H1 (cell line): ENCODE measurements at regions not wholly inside any gene's neighbourhood (a gene's known extent, or its start where the extent isn't known, plus 50 kb on each side); places are given as distances from the start of the nearest gene placed in this dataset.

Experiments used
- CTCF ChIA-PET: fragments of 300-600 bp; sonication (Branson Sonifier 250); formaldehyde crosslinking; loops from one replicate; lab custom pipeline; 2021; ENCODE audit not compliant: partially characterized antibody; lab: Charles Lee
- POLR2A ChIA-PET: fragments of 300-600 bp; sonication (Branson Sonifier 250); formaldehyde crosslinking; loops from one replicate; lab custom pipeline; 2021; ENCODE audit warnings: inconsistent platforms; ENCODE audit not compliant: partially characterized antibody; lab: Charles Lee
- DNase-seq, 2 experiments: peaks; one replicate each; pipeline versions ENCODE4 v3.0.0 to v3.0.0-alpha.2; 2010 to 2022; ENCODE audit warnings: low spot score in 2 of 2, low read depth in 1 of 2, mixed read lengths in 1 of 2
- FAIRE-seq: peaks from 2 replicates; lab custom pipeline; 2011; peaks lifted over from hg19 to GRCh38; lab: Jason Lieb, UNC
- H2AFZ ChIP-seq: 2 replicates; pipeline ENCODE4 v1.8.1; 2012; ENCODE audit warnings: low read length, inconsistent platforms
- H2AK5ac ChIP-seq: 2 replicates; pipeline ENCODE4 v1.6.1; 2013; ENCODE audit warnings: low read depth, low read length
- H2BK120ac ChIP-seq: replicated peaks from 2 replicates; pipeline ENCODE3; 2013; ENCODE audit warnings: low read depth, low read length, inconsistent platforms
- H2BK12ac ChIP-seq: 2 replicates; pipeline ENCODE4 v1.6.1; 2013; ENCODE audit warnings: low read depth, low read length
- H2BK15ac ChIP-seq: 2 replicates; pipeline ENCODE4 v1.6.1; 2013; ENCODE audit warnings: low read length
- H2BK20ac ChIP-seq: 2 replicates; pipeline ENCODE4 v1.6.1; 2013; ENCODE audit warnings: low read length
- H2BK5ac ChIP-seq: 2 replicates; pipeline ENCODE4 v1.6.1; 2013; ENCODE audit warnings: low read depth, low read length
- H3K14ac ChIP-seq: 2 replicates; pipeline ENCODE4 v1.6.1; 2013; ENCODE audit warnings: inconsistent platforms; ENCODE audit not compliant: insufficient read length
- H3K18ac ChIP-seq: 2 replicates; pipeline ENCODE4 v1.6.1; 2013; ENCODE audit warnings: low read length; ENCODE audit errors: extremely low read depth
- H3K23ac ChIP-seq: 2 replicates; pipeline ENCODE4 v1.6.1; 2013; ENCODE audit warnings: inconsistent platforms; ENCODE audit not compliant: insufficient read length
- H3K23me2 ChIP-seq: 2 replicates; pipeline ENCODE4 v1.6.1; 2013; ENCODE audit warnings: low read depth, low read length
- H3K27ac ChIP-seq: 2 replicates; pipeline ENCODE4 v1.6.1; 2011; ENCODE audit warnings: low read depth, low read length, inconsistent platforms
- H3K27me3 ChIP-seq, 4 experiments: replicated peaks in 1 of 4; 1 replicate in 1 of 4; 2 replicates in 3 of 4; pipeline versions ENCODE4 v1.6.1 to v1.8.1; 2011 to 2013; ENCODE audit warnings: low read length in 3 of 4, mild to moderate bottlenecking in 3 of 4, inconsistent platforms in 2 of 4, mixed read lengths in 2 of 4, moderate library complexity in 1 of 4; ENCODE audit not compliant: control insufficient read depth in 3 of 4, insufficient read depth in 3 of 4; ENCODE audit errors: extremely low read depth in 1 of 4
- H3K36me3 ChIP-seq, 4 experiments: 2 replicates each; pipeline versions ENCODE4 v1.6.1 to v1.8.1; 2011 to 2013; ENCODE audit warnings: mild to moderate bottlenecking in 4 of 4, low read length in 3 of 4, moderate library complexity in 2 of 4, control low read depth in 1 of 4, inconsistent platforms in 1 of 4; ENCODE audit not compliant: insufficient read depth in 4 of 4, control insufficient read depth in 2 of 4
- H3K4ac ChIP-seq: replicated peaks from 2 replicates; pipeline ENCODE3; 2013; ENCODE audit warnings: low read length, low read depth, mixed read lengths, inconsistent platforms; ENCODE audit not compliant: insufficient read length
- H3K4me1 ChIP-seq, 4 experiments: replicated peaks in 1 of 4; 1 replicate in 1 of 4; 2 replicates in 3 of 4; pipeline versions ENCODE4 v1.6.1 to v1.8.1; 2011 to 2013; ENCODE audit warnings: low read length in 3 of 4, inconsistent platforms in 2 of 4, mixed read lengths in 1 of 4; ENCODE audit not compliant: insufficient read depth in 4 of 4, control insufficient read depth in 3 of 4
- H3K4me2 ChIP-seq, 2 experiments: 2 replicates each; pipeline versions ENCODE4 v1.6.1 to v1.8.1; 2011 to 2013; ENCODE audit warnings: low read depth in 2 of 2, low read length in 2 of 2, control low read depth in 1 of 2, inconsistent platforms in 1 of 2, mild to moderate bottlenecking in 1 of 2; ENCODE audit not compliant: insufficient read depth in 1 of 2
- H3K4me3 ChIP-seq, 4 experiments: fragments of 200-600, 300-600 bp in 1 of 4; sonication (generic), shearing (Covaris generic), sonication (Bioruptor Twin) in 1 of 4; 2 replicates each; pipeline versions ENCODE4 v1.5.1 to v1.8.1; 2011 to 2016; ENCODE audit warnings: low read length in 4 of 4, low read depth in 3 of 4, control low read depth in 2 of 4, inconsistent platforms in 2 of 4, mild to moderate bottlenecking in 2 of 4, mixed read lengths in 1 of 4, moderate library complexity in 1 of 4; ENCODE audit not compliant: insufficient read depth in 2 of 4; ENCODE audit errors: extremely low read depth in 1 of 4
- H3K56ac ChIP-seq: replicated peaks from 2 replicates; pipeline ENCODE3; 2013; ENCODE audit warnings: low read depth, mild to moderate bottlenecking, mixed read lengths, low read length, inconsistent platforms; ENCODE audit not compliant: insufficient read length
- H3K79me1 ChIP-seq: 2 replicates; pipeline ENCODE4 v1.6.1; 2013; ENCODE audit warnings: low read depth, low read length, control low read depth
- H3K79me2 ChIP-seq, 2 experiments: 2 replicates each; pipeline versions ENCODE4 v1.6.1 to v1.8.1; 2012 to 2013; ENCODE audit warnings: low read length in 2 of 2, mild to moderate bottlenecking in 2 of 2, inconsistent platforms in 1 of 2; ENCODE audit not compliant: insufficient read depth in 2 of 2, control insufficient read depth in 1 of 2
- H3K9ac ChIP-seq, 4 experiments: replicated peaks in 1 of 4; 1 replicate in 1 of 4; 2 replicates in 3 of 4; pipeline versions ENCODE4 v1.6.1 to v1.8.1; 2011 to 2013; ENCODE audit warnings: low read depth in 3 of 4, low read length in 3 of 4, control low read depth in 2 of 4, mild to moderate bottlenecking in 2 of 4, moderate library complexity in 2 of 4, inconsistent platforms in 1 of 4; ENCODE audit errors: extremely low read depth in 1 of 4
- H3K9me3 ChIP-seq, 2 experiments: 2 replicates each; pipeline versions ENCODE4 v1.6.1 to v1.8.1; 2012 to 2013; ENCODE audit warnings: mild to moderate bottlenecking in 2 of 2, moderate library complexity in 2 of 2, control low read depth in 1 of 2, inconsistent platforms in 1 of 2, low read depth in 1 of 2, low read length in 1 of 2, mixed read lengths in 1 of 2; ENCODE audit not compliant: insufficient read depth in 2 of 2
- H4K20me1 ChIP-seq, 2 experiments: replicated peaks in 1 of 2; 2 replicates each; pipeline versions ENCODE3 to v1.8.1; 2011 to 2013; ENCODE audit warnings: inconsistent platforms in 2 of 2, low read length in 2 of 2, mild to moderate bottlenecking in 1 of 2; ENCODE audit not compliant: insufficient read depth in 2 of 2, control insufficient read depth in 1 of 2
- H4K5ac ChIP-seq: 2 replicates; pipeline ENCODE4 v1.6.1; 2013; ENCODE audit warnings: low read length, low read depth, mixed read lengths, inconsistent platforms; ENCODE audit not compliant: insufficient read length
- H4K8ac ChIP-seq: 2 replicates; pipeline ENCODE4 v1.8.0; 2013; ENCODE audit warnings: mild to moderate bottlenecking, moderate library complexity, low read length, inconsistent platforms; ENCODE audit not compliant: insufficient read depth; ENCODE audit errors: extremely low read depth
- H4K91ac ChIP-seq: replicated peaks from 2 replicates; pipeline ENCODE3; 2013; ENCODE audit warnings: low read length, mixed read lengths, inconsistent platforms; ENCODE audit not compliant: insufficient read length
- EZH2 ChIP-seq: fragments of 200-600 bp; sonication (generic); IDR thresholded peaks from 2 replicates; pipeline ENCODE4 v1.7.1; 2012; ENCODE audit warnings: low read depth, mild to moderate bottlenecking, moderate library complexity, low read length, inconsistent platforms; ENCODE audit not compliant: severe bottlenecking
- GABPA ChIP-seq: IDR thresholded peaks from 2 replicates; pipeline ENCODE4 v1.6.1; 2011; ENCODE audit warnings: mild to moderate bottlenecking, low read length, moderate library complexity, borderline replicate concordance; ENCODE audit not compliant: insufficient read depth
- NRF1 ChIP-seq: IDR thresholded peaks from 2 replicates; pipeline ENCODE4 v1.6.1; 2011; ENCODE audit warnings: mild to moderate bottlenecking, low read depth, low read length, improper control_type of control experiment
- SAP30 ChIP-seq: fragments of 300-600 bp; sonication (generic); IDR thresholded peaks from 2 replicates; pipeline ENCODE4 v1.7.1; 2012; ENCODE audit warnings: low read length, moderate library complexity, mild to moderate bottlenecking, inconsistent platforms; ENCODE audit not compliant: insufficient read depth, insufficient replicate concordance
- TCF12 ChIP-seq: IDR thresholded peaks from 2 replicates; pipeline ENCODE4 v1.6.1; 2011; ENCODE audit warnings: low read depth, mild to moderate bottlenecking, low read length
- WGBS, 2 experiments: shearing (Covaris generic) in 1 of 2; methylation state at CpG; one replicate each; pipeline versions ENCODE4 v1.1.6 to v1.1.7; 2013 to 2015; ENCODE audit warnings: low lambda C conversion rate in 2 of 2, mixed read lengths in 2 of 2, inconsistent platforms in 1 of 2, low coverage in 1 of 2, missing lambda C conversion rate in 1 of 2; ENCODE audit not compliant: insufficient replicate concordance in 2 of 2, insufficient coverage in 1 of 2, insufficient read length in 1 of 2; ENCODE audit errors: extremely low coverage in 1 of 2, missing lambda C conversion rate in 1 of 2; 5-methylcytosine and 5-hydroxymethylcytosine counted together

- H4K91ac ChIP-seq: no peak overlapping the region
- no peak overlapping the region for H3K9ac ChIP-seq
- no peak overlapping the region for H3K4me3 ChIP-seq
- no peak overlapping the region for H3K18ac ChIP-seq
- WGBS, 2 experiments: 91% methylated on average over 5 of the region's 5 CpGs; no CpG with 5 or more reads in 1 of the 2 experiments
- H3K23me2 ChIP-seq: no peaks in the 10 kb centered on the region; the same call in 1 of the 2 replicates
- H2BK12ac ChIP-seq: no peak overlapping the region
- H3K27me3 ChIP-seq: no peaks in the 10 kb centered on the region
- H3K79me2 ChIP-seq: no peaks in the 10 kb centered on the region
- H2BK5ac ChIP-seq: no peak overlapping the region
- H3K4me1 ChIP-seq: no peaks in the 10 kb centered on the region
- no peak overlapping the region for H2BK15ac ChIP-seq
- no peak overlapping the region for H2BK120ac ChIP-seq
- no peak overlapping the region for H3K27ac ChIP-seq
- no peak overlapping the region for H4K5ac ChIP-seq
- FAIRE-seq (no peak), DNase-seq (no peak)
- no peak overlapping the region for H2AK5ac ChIP-seq
- no peak overlapping the region for H3K23ac ChIP-seq
- no peaks in the 10 kb centered on the region for H3K36me3 ChIP-seq
- no peak overlapping the region for H3K4me2 ChIP-seq
- no peaks in the 10 kb centered on the region for H3K9me3 ChIP-seq
- TF ChIP-seq NRF1 (no peak), EZH2 (no peak), TCF12 (no peak), GABPA (no peak), SAP30 (no peak)
- H3K4ac ChIP-seq: no peak overlapping the region
- POLR2A ChIA-PET: no interaction called here
- H2BK20ac ChIP-seq: no peak overlapping the region
- H4K8ac ChIP-seq: no peak overlapping the region
- CTCF ChIA-PET: interaction anchor here (1.0 kb wide), 1 partner anchor 17 kb away, joined by 7 read pairs; no protein-coding TSS in a partner anchor
- no peaks in the 10 kb centered on the region for H3K79me1 ChIP-seq
- H4K20me1 ChIP-seq: peaks cover 0 to 2% of the 10 kb centered on the region in 2 experiments
- no peak overlapping the region for H2AFZ ChIP-seq
- H3K14ac ChIP-seq: no peak overlapping the region
- H3K56ac ChIP-seq: no peak overlapping the region
Observed at GRCh38 chr6:130682066-130682465, 145.1 kb upstream of the SMLR1 start.
